ENCODE measurements at regions not wholly inside any gene's neighbourhood (a gene's known extent, or its start where the extent isn't known, plus 50 kb on each side); places are given as distances from the start of the nearest gene placed in this dataset.

DNA sequence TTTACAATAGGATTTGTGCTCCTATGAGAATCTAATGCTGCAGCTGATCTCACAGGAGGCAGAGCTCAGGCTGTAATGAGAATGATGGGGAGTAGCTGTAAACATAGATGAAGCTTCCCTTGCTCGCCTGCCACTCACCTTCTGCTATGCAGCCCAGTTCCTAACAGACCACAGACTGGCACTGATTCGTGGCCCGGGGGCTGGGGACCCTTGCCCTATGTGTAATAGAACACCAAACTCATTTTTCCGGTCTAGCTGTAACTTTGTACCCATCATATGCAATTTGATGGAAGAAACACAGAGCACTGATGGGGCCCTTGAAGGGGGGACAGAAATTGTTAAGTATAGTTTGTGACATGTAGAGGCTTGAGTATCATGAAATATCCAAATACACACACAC is 79.6 kb upstream of the OR5AK2 start:
- Histone ChIP-seq H3K9me3 (ENCODE audit: low read depth) (peaks cover 4% of the 10 kb centered on the region), H3K4me3 (no peak overlapping the region), H3K27me3 (no peaks in the 10 kb centered on the region), H3K27ac (no peak overlapping the region), H3K4me1 (ENCODE audit: low read depth) (no peaks in the 10 kb centered on the region), H3K36me3 (no peaks in the 10 kb centered on the region)
- TF ChIP-seq CTCF (IDR thresholded peaks at IDR 0.05; ENCODE audit: low read depth, low read length) = no peak
- no peak for DNase-seq (ENCODE audit: low read depth in 1 of 2, low spot score in 1 of 2)

- DNase-seq (ENCODE audit: low read depth in 1 of 2, low spot score in 1 of 2) = no peak
- no peaks in the 10 kb centered on the region for H3K4me1 ChIP-seq (ENCODE audit: low read depth)
- H3K27ac ChIP-seq = no peak overlapping the region
- H3K27me3 ChIP-seq = no peaks in the 10 kb centered on the region
- H3K36me3 ChIP-seq = no peaks in the 10 kb centered on the region
- H3K9me3 ChIP-seq (ENCODE audit: low read depth) = peaks cover 4% of the 10 kb centered on the region
- H3K4me3 ChIP-seq = no peak overlapping the region
- TF ChIP-seq CTCF (IDR thresholded peaks at IDR 0.05; ENCODE audit: low read depth, low read length) = no peak
Observed at GRCh38 chr11:56906683-56907148, 82.0 kb upstream of the OR5AK2 start.

- Histone ChIP-seq H3K4me1 (ENCODE audit: low read depth) (no peaks in the 10 kb centered on the region), H3K4me3 (no peak overlapping the region), H3K9me3 (ENCODE audit: low read depth) (no peaks in the 10 kb centered on the region), H3K36me3 (no peaks in the 10 kb centered on the region), H3K27ac (no peak overlapping the region), H3K27me3 (no peaks in the 10 kb centered on the region)
- no peak for DNase-seq (ENCODE audit: low read depth in 1 of 2, low spot score in 1 of 2)
- TF ChIP-seq CTCF (IDR thresholded peaks at IDR 0.05; ENCODE audit: low read depth, low read length) = no peak
Observed at GRCh38 chr11:56905936-56906335, 82.8 kb upstream of the OR5AK2 start.

DNA sequence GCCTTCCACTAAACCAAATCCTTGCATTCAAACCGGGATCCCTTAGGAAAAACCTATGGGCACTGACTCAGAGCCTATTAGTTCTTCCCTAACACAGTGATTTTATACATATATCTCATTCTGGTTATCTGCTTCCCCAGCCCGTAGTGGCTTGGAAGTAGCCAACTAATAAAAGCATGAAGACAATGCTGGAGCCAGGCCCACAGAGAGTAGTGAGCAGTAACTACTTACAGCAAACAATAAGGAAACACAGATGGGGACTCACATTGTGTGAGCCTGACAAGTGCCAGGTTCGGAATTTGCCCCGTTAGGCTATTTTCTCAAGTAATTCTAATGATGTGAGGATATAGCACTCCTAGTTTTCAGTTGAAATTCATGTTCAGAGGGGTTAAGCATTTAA is 83.3 kb upstream of the OR5AK2 start:
- Histone ChIP-seq H3K4me1 (ENCODE audit: low read depth) (no peaks in the 10 kb centered on the region), H3K27me3 (no peaks in the 10 kb centered on the region), H3K4me3 (no peak overlapping the region), H3K36me3 (no peaks in the 10 kb centered on the region), H3K27ac (no peak overlapping the region), H3K9me3 (ENCODE audit: low read depth) (no peaks in the 10 kb centered on the region)
- DNase-seq (ENCODE audit: low read depth in 1 of 2, low spot score in 1 of 2) = no peak
- no peak for TF ChIP-seq CTCF (IDR thresholded peaks at IDR 0.05; ENCODE audit: low read depth, low read length)

GRCh38 chr11:56898856-56899255 is 89.9 kb upstream of the OR5AK2 start:
- Histone ChIP-seq H3K36me3 (no peaks in the 10 kb centered on the region), H3K9me3 (ENCODE audit: low read depth) (no peaks in the 10 kb centered on the region), H3K27ac (no peak overlapping the region), H3K4me1 (ENCODE audit: low read depth) (no peaks in the 10 kb centered on the region), H3K27me3 (no peaks in the 10 kb centered on the region), H3K4me3 (no peak overlapping the region)
- no peak for DNase-seq (ENCODE audit: low read depth in 1 of 2, low spot score in 1 of 2)
- no peak for TF ChIP-seq CTCF (IDR thresholded peaks at IDR 0.05; ENCODE audit: low read depth, low read length)
